ENCODE measurements at regions not wholly inside any gene's neighbourhood (a gene's known extent, or its start where the extent isn't known, plus 50 kb on each side); places are given as distances from the start of the nearest gene placed in this dataset.
"Not testable (repeated sequence)": the region's sequence is repeated elsewhere in the genome, so short reads cannot be mapped to it uniquely, and the experiment has no call there.

- DNase-seq (no peak), ATAC-seq (ENCODE audit: poor library complexity) (peak; percentile 79)
- intact Hi-C loops (cut with DNase I), result no loop called here
Measured at GRCh38 chr10:111598433-111599059, 521.7 kb downstream of the ADRA2A start.

- no peak for ATAC-seq (ENCODE audit: poor library complexity)
- no peak for DNase-seq
- intact Hi-C loops (cut with DNase I), result no loop called here
Measured at GRCh38 chr10:111599943-111600342, 523.1 kb downstream of the ADRA2A start.

- ATAC-seq (ENCODE audit: poor library complexity), result peak; percentile 82
- intact Hi-C loops (cut with DNase I), result no loop called here
- DNase-seq, result peak; percentile 46
Measured at GRCh38 chr10:111600772-111601171, 523.9 kb downstream of the ADRA2A start.

GRCh38 chr10:111612273-111612672 is 535.4 kb downstream of the ADRA2A start:
- ATAC-seq (ENCODE audit: poor library complexity) (no peak), DNase-seq (no peak)
- intact Hi-C loops (cut with DNase I), result no loop called here

GRCh38 chr10:111634191-111634590 is 549.4 kb downstream of the GPAM start:
- ATAC-seq (ENCODE audit: poor library complexity) (no peak), DNase-seq (no peak)
- intact Hi-C loops (cut with DNase I), result no loop called here

- intact Hi-C loops (cut with DNase I), result no loop called here
- ATAC-seq (ENCODE audit: poor library complexity), result no peak
- no peak for DNase-seq
Measured at GRCh38 chr10:111646021-111646420, 537.5 kb downstream of the GPAM start.

GRCh38 chr10:111648046-111648445 is 535.5 kb downstream of the GPAM start:
- intact Hi-C loops (cut with DNase I), result no loop called here
- no peak for ATAC-seq (ENCODE audit: poor library complexity)
- DNase-seq, result no peak

GRCh38 chr10:111649080-111649479 is 534.5 kb downstream of the GPAM start:
- intact Hi-C loops (cut with DNase I); ATAC-seq (ENCODE audit: poor library complexity); DNase-seq: not testable (repeated sequence)

GRCh38 chr10:111650088-111650487 is 533.5 kb downstream of the GPAM start:
- intact Hi-C loops (cut with DNase I), result no loop called here
- DNase-seq (no peak), ATAC-seq (ENCODE audit: poor library complexity) (no peak)

- intact Hi-C loops (cut with DNase I), result no loop called here
- ATAC-seq (ENCODE audit: poor library complexity) (no peak), DNase-seq (no peak)
Measured at GRCh38 chr10:111656066-111656465, 527.5 kb downstream of the GPAM start.

GRCh38 chr10:111677759-111678158 is 505.8 kb downstream of the GPAM start:
- intact Hi-C loops (cut with DNase I), result no loop called here
- ATAC-seq (ENCODE audit: poor library complexity), result no peak
- DNase-seq, result no peak

- ATAC-seq (ENCODE audit: poor library complexity), result no peak
- intact Hi-C loops (cut with DNase I), result no loop called here
- no peak for DNase-seq
Measured at GRCh38 chr10:111686796-111687195, 496.8 kb downstream of the GPAM start.

- ATAC-seq (ENCODE audit: poor library complexity), result no peak
- DNase-seq, result no peak
- intact Hi-C loops (cut with DNase I), result no loop called here
Measured at GRCh38 chr10:111698711-111699110, 484.9 kb downstream of the GPAM start.

GRCh38 chr10:111703986-111704385 is 479.6 kb downstream of the GPAM start:
- intact Hi-C loops (cut with DNase I), result no loop called here

GRCh38 chr10:111705021-111705420 is 478.5 kb downstream of the GPAM start:
- ATAC-seq (ENCODE audit: poor library complexity), result no peak
- intact Hi-C loops (cut with DNase I), result no loop called here
- DNase-seq, result no peak

More at GRCh38 chr10:111703986-111704385, 479.6 kb downstream of the GPAM start:
- no peak for ATAC-seq (ENCODE audit: poor library complexity)
- DNase-seq, result no peak

- no peak for ATAC-seq (ENCODE audit: poor library complexity)
Measured at GRCh38 chr10:111706331-111706730, 477.2 kb downstream of the GPAM start.

GRCh38 chr10:111707076-111707475 is 476.5 kb downstream of the GPAM start:
- no peak for ATAC-seq (ENCODE audit: poor library complexity)

More at GRCh38 chr10:111706331-111706730, 477.2 kb downstream of the GPAM start:
- DNase-seq, result no peak
- intact Hi-C loops (cut with DNase I), result no loop called here

GRCh38 chr10:111709603-111710002 is 474.0 kb downstream of the GPAM start:
- no peak for DNase-seq
- intact Hi-C loops (cut with DNase I), result no loop called here
- ATAC-seq (ENCODE audit: poor library complexity), result no peak

More at GRCh38 chr10:111707076-111707475, 476.5 kb downstream of the GPAM start:
- intact Hi-C loops (cut with DNase I), result no loop called here
- no peak for DNase-seq

- no peak for ATAC-seq (ENCODE audit: poor library complexity)
- no peak for DNase-seq
- intact Hi-C loops (cut with DNase I), result no loop called here
Measured at GRCh38 chr10:111716032-111716431, 467.5 kb downstream of the GPAM start.

GRCh38 chr10:111724121-111724520 is 459.4 kb downstream of the GPAM start:
- no peak for DNase-seq
- no peak for ATAC-seq (ENCODE audit: poor library complexity)

GRCh38 chr10:111725050-111725449 is 458.5 kb downstream of the GPAM start:
- intact Hi-C loops (cut with DNase I), result no loop called here
- ATAC-seq (ENCODE audit: poor library complexity) (no peak), DNase-seq (no peak)

More at GRCh38 chr10:111724121-111724520, 459.4 kb downstream of the GPAM start:
- intact Hi-C loops (cut with DNase I), result no loop called here

Measured in Right ventricle myocardium superior (tissue), 1 donor.